ENCODE measurements at regions not wholly inside any gene's neighbourhood (a gene's known extent, or its start where the extent isn't known, plus 50 kb on each side); places are given as distances from the start of the nearest gene placed in this dataset.

DNA sequence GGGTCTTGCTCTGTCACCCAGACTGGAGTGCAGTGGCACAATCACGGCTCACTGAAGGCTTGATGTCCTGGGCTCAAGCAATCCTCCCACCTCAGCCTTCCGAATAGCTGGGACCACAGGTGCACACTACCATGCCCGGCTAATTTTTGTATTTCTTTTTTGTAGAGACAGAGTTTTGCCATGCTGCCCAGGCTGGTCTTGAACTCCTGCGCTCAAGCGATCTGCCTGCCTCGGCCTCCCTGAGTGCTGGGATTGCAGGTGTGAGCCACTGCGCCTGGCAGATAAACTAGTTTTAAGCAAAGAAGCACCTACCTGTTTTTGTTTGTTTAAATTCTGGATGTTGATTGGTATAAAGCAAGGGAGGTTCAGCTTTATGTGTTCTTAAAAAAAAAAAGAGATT, 170.6 kb upstream of the GOLIM4 start:
- Histone ChIP-seq H3K4me3 (no peak overlapping the region), H3K27ac (no peak overlapping the region), H3K36me3 (ENCODE audit: insufficient read depth, low read length) (no peaks in the 10 kb centered on the region), H3K9me3 (ENCODE audit: low read depth, low read length) (no peaks in the 10 kb centered on the region; the same call in 1 of the 2 replicates), H3K9ac (ENCODE audit: insufficient read length) (no peak overlapping the region)
- TF ChIP-seq EZH2 (IDR thresholded peaks at IDR 0.05) = no peak
- no peak for TF ChIP-seq POLR2AphosphoS5 (IDR thresholded peaks at IDR 0.05; ENCODE audit: borderline replicate concordance, low read depth, low read length)
- TF ChIP-seq FOXP2 (optimal IDR thresholded peaks at IDR 0.05; ENCODE audit: control extremely low read depth, extremely low read length, insufficient read depth) = no peak
- no peak for DNase-seq (ENCODE audit: low read depth, low spot score)

DNA sequence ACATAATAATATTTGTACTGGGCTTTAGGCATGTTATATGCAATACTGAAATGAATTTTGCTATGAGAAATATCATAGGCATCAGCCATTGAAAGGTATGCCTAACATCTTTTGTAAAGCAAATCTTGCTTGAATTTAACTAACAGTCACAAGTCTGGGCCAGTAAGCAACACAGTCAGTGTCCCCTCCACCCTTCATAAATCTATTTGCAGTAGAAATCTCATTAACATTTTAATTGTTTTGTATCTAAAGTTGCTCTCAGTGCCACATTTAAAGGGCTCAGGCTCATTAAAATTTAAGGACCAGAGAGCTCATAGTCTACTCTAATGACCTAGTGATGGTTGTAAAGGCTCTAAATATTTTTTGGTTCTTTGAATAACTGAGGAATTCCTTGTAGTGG, 167.2 kb upstream of the GOLIM4 start:
- Histone ChIP-seq H3K9ac (ENCODE audit: insufficient read length) (no peak overlapping the region), H3K4me3 (no peak overlapping the region), H3K9me3 (ENCODE audit: low read depth, low read length) (no peaks in the 10 kb centered on the region), H3K36me3 (ENCODE audit: insufficient read depth, low read length) (no peaks in the 10 kb centered on the region), H3K27ac (no peak overlapping the region)
- no peak for TF ChIP-seq FOXP2 (optimal IDR thresholded peaks at IDR 0.05; ENCODE audit: control extremely low read depth, extremely low read length, insufficient read depth)
- no peak for TF ChIP-seq POLR2AphosphoS5 (IDR thresholded peaks at IDR 0.05; ENCODE audit: borderline replicate concordance, low read depth, low read length)
- TF ChIP-seq EZH2 (IDR thresholded peaks at IDR 0.05) = no peak
- DNase-seq (ENCODE audit: low read depth, low spot score) = no peak

DNA sequence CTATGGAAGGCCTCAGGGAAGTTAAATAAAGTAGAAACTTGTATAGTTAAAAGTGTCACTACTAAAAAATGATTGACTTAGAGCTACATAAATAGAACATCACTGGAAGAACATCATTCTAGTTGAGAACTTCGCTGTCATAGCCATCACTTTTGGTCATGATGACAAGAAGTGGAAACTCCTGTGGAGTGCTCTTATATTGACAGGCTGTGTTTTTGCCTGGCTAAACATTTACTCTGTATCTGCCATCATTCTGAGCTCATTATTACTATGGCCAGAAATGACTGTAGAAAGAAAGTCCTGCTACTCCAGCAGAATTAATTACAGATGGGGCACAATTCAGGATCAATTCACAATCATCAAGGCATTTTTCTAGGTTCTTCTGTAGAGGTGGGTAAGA, 165.1 kb upstream of the GOLIM4 start:
- H3K9ac ChIP-seq (ENCODE audit: insufficient read length) = no peak overlapping the region
- no peak for DNase-seq (ENCODE audit: low read depth, low spot score)
- H3K36me3 ChIP-seq (ENCODE audit: insufficient read depth, low read length) = no peaks in the 10 kb centered on the region
- no peak overlapping the region for H3K4me3 ChIP-seq
- no peaks in the 10 kb centered on the region for H3K9me3 ChIP-seq (ENCODE audit: low read depth, low read length)
- no peak for TF ChIP-seq POLR2AphosphoS5 (IDR thresholded peaks at IDR 0.05; ENCODE audit: borderline replicate concordance, low read depth, low read length)
- TF ChIP-seq EZH2 (IDR thresholded peaks at IDR 0.05) = no peak
- TF ChIP-seq FOXP2 (optimal IDR thresholded peaks at IDR 0.05; ENCODE audit: control extremely low read depth, extremely low read length, insufficient read depth) = no peak
- no peak overlapping the region for H3K27ac ChIP-seq

DNA sequence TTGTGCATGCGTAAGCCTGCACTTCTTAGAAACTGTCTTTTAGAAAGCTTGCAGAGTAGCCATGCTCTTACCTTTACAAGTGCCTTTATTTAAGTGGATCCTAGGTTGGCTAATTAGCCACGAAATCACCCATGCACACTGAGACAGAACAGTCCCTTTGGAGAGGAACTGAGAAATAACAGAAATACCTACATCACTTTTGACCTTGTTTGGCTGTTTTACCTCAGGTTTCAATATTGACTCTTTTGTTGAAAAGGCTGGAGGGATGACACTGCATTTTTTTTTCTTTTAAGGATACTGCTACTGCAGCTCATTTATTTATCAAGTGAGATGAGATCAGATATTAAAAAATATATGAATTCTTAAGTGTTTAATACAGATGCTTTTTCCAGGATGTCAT, 155.6 kb upstream of the GOLIM4 start:
- Histone ChIP-seq H3K9ac (ENCODE audit: insufficient read length) (no peak overlapping the region), H3K27ac (no peak overlapping the region), H3K36me3 (ENCODE audit: insufficient read depth, low read length) (no peaks in the 10 kb centered on the region), H3K4me3 (no peak overlapping the region), H3K9me3 (ENCODE audit: low read depth, low read length) (no peaks in the 10 kb centered on the region)
- TF ChIP-seq POLR2AphosphoS5 (IDR thresholded peaks at IDR 0.05; ENCODE audit: borderline replicate concordance, low read depth, low read length) (no peak), FOXP2 (optimal IDR thresholded peaks at IDR 0.05; ENCODE audit: control extremely low read depth, extremely low read length, insufficient read depth) (no peak), EZH2 (IDR thresholded peaks at IDR 0.05) (no peak)
- DNase-seq (ENCODE audit: low read depth, low spot score) = no peak

DNA sequence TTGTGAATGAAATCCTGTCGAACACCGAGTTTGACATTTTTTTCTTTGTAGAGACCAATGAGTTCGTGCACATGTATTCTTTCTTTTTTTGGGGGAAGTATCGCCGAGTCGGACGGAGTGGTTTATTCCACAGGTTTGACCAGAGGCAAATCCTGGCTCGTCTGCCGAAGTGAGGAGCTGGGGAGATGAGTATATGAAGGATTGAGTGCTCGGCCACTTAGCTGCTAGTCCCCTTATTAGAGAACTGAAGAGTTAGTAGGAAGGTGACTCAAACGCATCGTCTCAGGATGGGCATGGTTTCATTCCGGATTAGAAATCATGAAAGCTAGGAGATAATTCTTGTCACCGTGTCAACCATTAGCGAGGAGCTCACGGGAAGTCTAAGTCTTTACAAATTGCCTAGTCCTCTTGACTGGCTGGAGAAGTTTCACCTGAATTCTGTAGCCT, 154.7 kb upstream of the GOLIM4 start:
- no peak for TF ChIP-seq POLR2AphosphoS5 (IDR thresholded peaks at IDR 0.05; ENCODE audit: borderline replicate concordance, low read depth, low read length)
- no peak for TF ChIP-seq FOXP2 (optimal IDR thresholded peaks at IDR 0.05; ENCODE audit: control extremely low read depth, extremely low read length, insufficient read depth)
- no peak for TF ChIP-seq EZH2 (IDR thresholded peaks at IDR 0.05)
- Histone ChIP-seq H3K4me3 (peak overlapping the region; percentile 78), H3K9ac (ENCODE audit: insufficient read length) (no peak overlapping the region), H3K27ac (no peak overlapping the region), H3K9me3 (ENCODE audit: low read depth, low read length) (no peaks in the 10 kb centered on the region), H3K36me3 (ENCODE audit: insufficient read depth, low read length) (no peaks in the 10 kb centered on the region)
- DNase-seq (ENCODE audit: low read depth, low spot score) = no peak

DNA sequence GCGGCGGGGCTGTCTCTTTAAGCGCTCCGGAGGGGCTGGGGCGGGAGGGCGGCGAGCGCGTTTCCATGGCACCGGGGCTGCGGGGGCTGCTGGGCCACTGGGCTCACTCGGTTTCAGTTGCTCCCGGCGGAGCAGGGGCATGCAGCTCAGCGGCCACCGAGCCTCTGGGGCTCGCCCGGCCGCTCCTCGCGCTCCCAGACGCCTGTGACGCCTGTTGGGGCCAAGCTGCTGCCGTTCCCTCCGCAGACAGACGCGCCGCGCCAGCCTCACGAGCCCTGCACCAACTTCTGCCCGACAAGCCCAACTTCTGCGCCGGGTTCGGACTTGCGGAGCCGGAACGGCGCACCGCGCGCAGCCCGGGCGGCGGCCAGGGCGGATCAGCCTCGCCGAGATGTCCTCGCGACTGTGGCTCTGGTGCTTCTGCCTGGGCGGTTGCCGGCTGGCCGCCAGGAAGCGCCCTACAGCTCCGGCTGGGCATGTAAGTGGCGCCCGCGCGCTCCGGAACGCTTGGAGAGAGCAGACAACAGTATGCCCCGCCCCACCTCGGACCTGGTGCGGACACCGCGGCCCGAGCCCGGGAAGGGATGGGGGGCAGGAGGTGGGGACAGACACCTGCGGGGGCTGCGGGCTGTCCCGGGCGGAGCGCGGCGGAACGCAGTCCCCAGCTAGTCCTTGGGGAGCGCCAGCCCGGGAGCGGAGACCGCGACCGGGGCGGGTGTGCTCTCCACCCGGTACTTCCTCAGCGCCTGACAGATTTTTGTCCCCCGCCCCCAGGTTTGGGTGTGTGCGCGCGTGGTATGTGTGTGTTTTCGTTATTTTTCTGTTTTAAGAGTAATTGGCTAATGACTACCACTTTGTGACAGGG, 154.1 kb upstream of the GOLIM4 start:
- Histone ChIP-seq H3K9ac (ENCODE audit: insufficient read length) (no peak overlapping the region), H3K36me3 (ENCODE audit: insufficient read depth, low read length) (no peaks in the 10 kb centered on the region), H3K9me3 (ENCODE audit: low read depth, low read length) (no peaks in the 10 kb centered on the region), H3K27ac (no peak overlapping the region), H3K4me3 (peak overlapping the region; percentile 78)
- no peak for DNase-seq (ENCODE audit: low read depth, low spot score)
- TF ChIP-seq FOXP2 (optimal IDR thresholded peaks at IDR 0.05; ENCODE audit: control extremely low read depth, extremely low read length, insufficient read depth) = no peak
- peak; percentile 78 for TF ChIP-seq EZH2 (IDR thresholded peaks at IDR 0.05)

DNA sequence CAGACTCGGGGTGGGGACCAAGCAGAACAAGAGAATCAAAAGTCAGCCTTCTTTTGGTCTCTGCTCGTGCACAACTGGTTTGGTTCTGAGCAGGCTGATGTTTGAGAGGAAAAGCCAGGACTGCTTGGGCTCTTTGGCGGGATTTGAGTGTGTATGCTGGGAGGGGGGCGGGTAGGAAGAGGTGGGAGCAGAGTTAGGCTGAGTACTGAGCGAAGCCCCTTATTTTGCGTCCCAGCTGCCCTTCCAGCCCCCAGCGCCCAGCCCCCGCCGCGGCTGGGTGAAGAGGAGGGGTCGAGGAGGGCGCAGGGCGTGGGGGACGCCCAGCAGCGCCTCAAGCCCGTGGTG, 153.5 kb upstream of the GOLIM4 start:
- Histone ChIP-seq H3K27ac (no peak overlapping the region), H3K9ac (ENCODE audit: insufficient read length) (no peak overlapping the region), H3K4me3 (peak overlapping the region; percentile 78), H3K36me3 (ENCODE audit: insufficient read depth, low read length) (no peaks in the 10 kb centered on the region), H3K9me3 (ENCODE audit: low read depth, low read length) (no peaks in the 10 kb centered on the region)
- DNase-seq (ENCODE audit: low read depth, low spot score) = no peak
- TF ChIP-seq EZH2 (IDR thresholded peaks at IDR 0.05) = no peak
- TF ChIP-seq FOXP2 (optimal IDR thresholded peaks at IDR 0.05; ENCODE audit: control extremely low read depth, extremely low read length, insufficient read depth) = no peak
- no peak for TF ChIP-seq POLR2AphosphoS5 (IDR thresholded peaks at IDR 0.05; ENCODE audit: borderline replicate concordance, low read depth, low read length)

DNA sequence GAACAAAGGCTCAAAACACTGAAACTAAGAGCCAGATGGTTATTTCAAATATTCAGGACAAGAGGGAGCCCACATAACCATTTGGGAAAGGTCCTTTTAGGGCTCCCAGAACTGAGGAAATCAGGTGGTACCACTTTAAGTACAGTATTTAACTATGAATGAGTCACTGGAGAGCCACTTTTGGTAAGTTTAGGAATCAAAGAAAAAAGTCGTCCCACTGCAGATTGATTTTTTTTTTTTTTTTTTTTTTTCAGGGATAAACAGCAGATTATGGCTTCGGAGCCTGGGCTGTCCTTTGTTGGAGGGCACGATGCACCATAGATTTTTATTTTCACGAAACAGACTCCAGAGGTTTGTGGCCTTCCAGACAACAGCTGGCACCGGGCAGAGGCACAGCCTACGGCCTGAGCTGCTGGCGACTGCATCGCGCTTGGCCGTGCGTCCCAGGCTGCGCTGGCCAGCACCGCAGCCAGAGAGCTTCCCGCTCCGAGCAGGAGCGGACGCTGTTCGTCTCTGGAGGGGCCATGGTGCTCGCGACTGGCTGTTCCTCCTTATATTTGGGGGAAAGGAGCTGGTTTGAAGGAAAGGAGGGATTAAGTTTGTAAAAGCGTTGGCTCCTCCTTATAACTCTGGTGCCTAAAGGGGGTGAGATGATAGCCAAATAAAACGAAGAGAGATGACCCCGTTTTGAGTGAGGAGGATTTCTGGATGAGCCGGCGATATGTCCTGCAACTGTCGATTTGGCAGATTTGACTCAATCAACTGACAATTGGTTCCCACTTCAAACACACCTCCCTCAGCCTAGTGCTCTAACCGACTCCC, 152.9 kb upstream of the GOLIM4 start:
- H3K4me3 ChIP-seq = peak overlapping the region; percentile 78
- no peak overlapping the region for H3K9ac ChIP-seq (ENCODE audit: insufficient read length)
- H3K27ac ChIP-seq = no peak overlapping the region
- H3K36me3 ChIP-seq (ENCODE audit: insufficient read depth, low read length) = no peaks in the 10 kb centered on the region
- TF ChIP-seq EZH2 (IDR thresholded peaks at IDR 0.05) (no peak), POLR2AphosphoS5 (IDR thresholded peaks at IDR 0.05; ENCODE audit: borderline replicate concordance, low read depth, low read length) (no peak), FOXP2 (optimal IDR thresholded peaks at IDR 0.05; ENCODE audit: control extremely low read depth, extremely low read length, insufficient read depth) (no peak)
- DNase-seq (ENCODE audit: low read depth, low spot score) = no peak
- no peaks in the 10 kb centered on the region for H3K9me3 ChIP-seq (ENCODE audit: low read depth, low read length)
